ENCODE measurements at regions not wholly inside any gene's neighbourhood (a gene's known extent, or its start where the extent isn't known, plus 50 kb on each side); places are given as distances from the start of the nearest gene placed in this dataset.

GRCh38 chr5:29885595-29885994 lies 1307.9 kb upstream of the CDH6 start:
- ATAC-seq (no peak), DNase-seq (no peak)
- intact Hi-C loops (cut with DNase I), result no loop called here

- DNase-seq (no peak), ATAC-seq (no peak)
- intact Hi-C loops (cut with DNase I), result no loop called here
Observed at GRCh38 chr5:29882036-29882435, 1311.5 kb upstream of the CDH6 start.

- ATAC-seq (no peak), DNase-seq (no peak)
- intact Hi-C loops (cut with DNase I), result no loop called here
Observed at GRCh38 chr5:29879401-29879800, 1314.1 kb upstream of the CDH6 start.

- ATAC-seq (no peak), DNase-seq (no peak)
- intact Hi-C loops (cut with DNase I), result no loop called here
Observed at GRCh38 chr5:29878599-29878998, 1314.9 kb upstream of the CDH6 start.

- DNase-seq, result no peak
- intact Hi-C loops (cut with DNase I), result no loop called here
- ATAC-seq, result no peak
Observed at GRCh38 chr5:29867155-29867554, 1326.3 kb upstream of the CDH6 start.

GRCh38 chr5:29853711-29854220 lies 1339.7 kb upstream of the CDH6 start:
- intact Hi-C loops (cut with DNase I), result no loop called here
- ATAC-seq (no peak), DNase-seq (no peak)

GRCh38 chr5:29852329-29852728 lies 1341.2 kb upstream of the CDH6 start:
- DNase-seq, result no peak
- ATAC-seq, result no peak
- intact Hi-C loops (cut with DNase I), result no loop called here

- intact Hi-C loops (cut with DNase I), result no loop called here
- DNase-seq (no peak), ATAC-seq (no peak)
Observed at GRCh38 chr5:29845206-29845605, 1348.3 kb upstream of the CDH6 start.

- DNase-seq, result no peak
- intact Hi-C loops (cut with DNase I), result no loop called here
- ATAC-seq, result no peak
Observed at GRCh38 chr5:29833394-29833793, 1360.1 kb upstream of the CDH6 start.

GRCh38 chr5:29822521-29822920 lies 1371.0 kb upstream of the CDH6 start:
- intact Hi-C loops (cut with DNase I), result no loop called here
- ATAC-seq, result no peak
- no peak for DNase-seq

- no peak for ATAC-seq
- intact Hi-C loops (cut with DNase I), result no loop called here
- DNase-seq, result no peak
Observed at GRCh38 chr5:29811914-29812679, 1381.4 kb upstream of the CDH6 start.

- no peak for DNase-seq
- no peak for ATAC-seq
- intact Hi-C loops (cut with DNase I), result no loop called here
Observed at GRCh38 chr5:29805804-29806203, 1387.7 kb upstream of the CDH6 start.

GRCh38 chr5:29800752-29801151 lies 1392.7 kb upstream of the CDH6 start:
- DNase-seq, result no peak
- intact Hi-C loops (cut with DNase I), result no loop called here
- ATAC-seq, result no peak

- no peak for DNase-seq
- ATAC-seq, result no peak
- intact Hi-C loops (cut with DNase I), result no loop called here
Observed at GRCh38 chr5:29796013-29796412, 1397.5 kb upstream of the CDH6 start.

GRCh38 chr5:29795096-29795652 lies 1398.3 kb upstream of the CDH6 start:
- ATAC-seq (no peak), DNase-seq (no peak)
- intact Hi-C loops (cut with DNase I), result no loop called here

GRCh38 chr5:29794141-29794787 lies 1399.2 kb upstream of the CDH6 start:
- ATAC-seq, result no peak
- intact Hi-C loops (cut with DNase I), result no loop called here
- DNase-seq, result no peak

GRCh38 chr5:29790281-29790680 lies 1403.2 kb upstream of the CDH6 start:
- DNase-seq (no peak), ATAC-seq (no peak)
- intact Hi-C loops (cut with DNase I), result no loop called here

- intact Hi-C loops (cut with DNase I), result no loop called here
- no peak for ATAC-seq
Observed at GRCh38 chr5:29780401-29780800, 1413.1 kb upstream of the CDH6 start.

GRCh38 chr5:29779141-29779540 lies 1414.3 kb upstream of the CDH6 start:
- no peak for DNase-seq
- ATAC-seq, result no peak
- intact Hi-C loops (cut with DNase I), result no loop called here

More at GRCh38 chr5:29780401-29780800, 1413.1 kb upstream of the CDH6 start:
- DNase-seq, result no peak

GRCh38 chr5:29777373-29777772 lies 1416.1 kb upstream of the CDH6 start:
- ATAC-seq (no peak), DNase-seq (no peak)
- intact Hi-C loops (cut with DNase I), result no loop called here

- DNase-seq (no peak), ATAC-seq (no peak)
Observed at GRCh38 chr5:29770936-29771335, 1422.5 kb upstream of the CDH6 start.

More at GRCh38 chr5:29770936-29771335, 1422.5 kb upstream of the CDH6 start:
- intact Hi-C loops (cut with DNase I), result no loop called here

All from left cardiac atrium (tissue), 4 donors.